Fibroblast of lung (primary cell): ENCODE measurements at regions not wholly inside any gene's neighbourhood (a gene's known extent, or its start where the extent isn't known, plus 50 kb on each side); places are given as distances from the start of the nearest gene placed in this dataset.

Source experiments
- CTCF ChIP-seq, 2 donors: IDR thresholded peaks in 1 of 2; conservative IDR thresholded peaks in 1 of 2; 1 replicate in 1 of 2; 2 replicates in 1 of 2; pipeline ENCODE4 v1.5.1; 2011 to 2012; ENCODE audit warnings: low read length in 2 of 2, control low read depth in 1 of 2, inconsistent platforms in 1 of 2, low read depth in 1 of 2, mild to moderate bottlenecking in 1 of 2
- EZH2 ChIP-seq: IDR thresholded peaks from 2 replicates; pipeline ENCODE4 v1.5.1; 2012; ENCODE audit warnings: low read length, control low read depth, mild to moderate bottlenecking; ENCODE audit errors: missing control alignments

GRCh38 chr13:64446372-64446771 is 2783.8 kb downstream of the PCDH9 start:
- TF ChIP-seq CTCF (conservative IDR thresholded peaks at IDR 0.05 in 1 of 2, IDR thresholded peaks at IDR 0.05 in 1 of 2; ENCODE audit: low read depth in 1 of 2, low read length in 2 of 2) (peak in 1 of 2 donors; percentile 40), EZH2 (no peak)
